GM21529 (cell line): ENCODE measurements at regions not wholly inside any gene's neighbourhood (a gene's known extent, or its start where the extent isn't known, plus 50 kb on each side); places are given as distances from the start of the nearest gene placed in this dataset.
A peak's percentile ranks its signal among the peaks of the same experiment; 100 is the strongest.
"Not testable (repeated sequence)": the region's sequence is repeated elsewhere in the genome, so short reads cannot be mapped to it uniquely, and the experiment has no call there.

Experiments
- ATAC-seq: cut with Tn5 transposase; IDR thresholded peaks from one replicate; pipeline ENCODE4 v1.9.1; 2021; ENCODE audit not compliant: unreplicated experiment

DNA sequence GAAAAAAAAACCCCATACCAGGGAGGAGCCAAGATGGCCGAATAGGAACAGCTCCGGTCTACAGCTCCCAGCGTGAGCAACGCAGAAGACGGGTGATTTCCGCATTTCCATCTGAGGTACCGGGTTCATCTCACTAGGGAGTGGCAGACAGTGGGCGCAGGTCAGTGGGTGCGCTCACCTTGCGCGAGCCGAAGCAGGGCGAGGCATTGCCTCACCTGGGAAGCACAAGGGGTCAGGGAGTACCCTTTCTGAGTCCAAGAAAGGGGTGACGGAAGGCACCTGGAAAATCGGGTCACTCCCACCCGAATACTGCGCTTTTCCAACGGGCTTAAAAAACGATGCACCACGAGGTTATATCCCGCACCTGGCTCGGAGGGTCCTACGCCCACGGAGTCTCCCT, 1328.6 kb downstream of the GRIK2 start:
- not testable (repeated sequence) for ATAC-seq

DNA sequence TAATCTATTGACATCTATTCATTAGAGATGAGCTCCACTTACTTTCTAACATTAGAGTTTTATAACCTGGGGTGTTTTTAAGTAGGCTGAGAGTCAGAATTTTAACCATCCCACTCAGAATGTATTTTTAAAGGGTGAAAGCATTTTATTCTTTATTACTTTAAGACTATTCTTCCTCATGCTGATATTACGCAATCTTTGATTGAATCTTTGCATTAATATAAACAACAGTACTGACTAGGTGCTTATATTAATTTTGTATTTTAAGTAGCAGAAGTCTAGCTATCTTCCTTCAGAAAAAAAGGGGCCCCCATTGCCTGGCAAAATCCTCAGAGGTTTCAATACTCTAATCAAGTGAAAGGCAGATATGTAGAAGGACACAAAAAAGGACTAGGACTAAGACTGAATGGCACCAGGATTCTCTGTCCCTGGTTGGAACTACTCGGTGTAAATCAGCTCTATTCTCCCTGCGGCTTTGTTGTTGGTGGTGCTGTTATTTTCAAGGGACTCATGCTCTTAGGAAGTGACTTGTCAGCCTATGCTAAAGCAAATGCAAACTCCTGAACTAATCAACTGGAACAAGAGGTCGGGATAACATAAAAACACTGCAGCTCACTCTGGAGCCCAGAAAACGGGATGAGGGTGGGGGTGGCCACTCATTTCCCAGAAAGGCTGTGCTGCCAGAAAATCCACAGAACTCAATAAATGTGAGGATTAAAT, 1324.4 kb downstream of the GRIK2 start:
- ATAC-seq: no peak

DNA sequence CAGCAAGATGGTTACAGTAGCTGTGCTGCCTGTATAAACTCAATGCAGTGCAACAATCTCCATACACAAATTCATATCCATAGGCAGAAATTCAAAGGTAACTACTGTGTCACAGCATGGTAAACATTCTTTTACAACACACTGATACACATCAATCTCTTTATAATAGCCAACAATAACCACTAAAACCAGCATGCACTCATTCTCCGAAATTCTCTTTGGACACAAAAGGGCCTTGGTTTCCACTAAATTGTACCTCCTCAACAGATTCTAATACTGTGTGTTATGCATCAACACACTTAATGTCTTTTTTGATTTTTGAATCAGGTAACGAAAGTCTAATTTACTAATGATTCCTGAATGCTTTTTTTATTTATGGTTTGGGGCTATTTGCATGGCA, 1323.7 kb downstream of the GRIK2 start:
- no peak for ATAC-seq

DNA sequence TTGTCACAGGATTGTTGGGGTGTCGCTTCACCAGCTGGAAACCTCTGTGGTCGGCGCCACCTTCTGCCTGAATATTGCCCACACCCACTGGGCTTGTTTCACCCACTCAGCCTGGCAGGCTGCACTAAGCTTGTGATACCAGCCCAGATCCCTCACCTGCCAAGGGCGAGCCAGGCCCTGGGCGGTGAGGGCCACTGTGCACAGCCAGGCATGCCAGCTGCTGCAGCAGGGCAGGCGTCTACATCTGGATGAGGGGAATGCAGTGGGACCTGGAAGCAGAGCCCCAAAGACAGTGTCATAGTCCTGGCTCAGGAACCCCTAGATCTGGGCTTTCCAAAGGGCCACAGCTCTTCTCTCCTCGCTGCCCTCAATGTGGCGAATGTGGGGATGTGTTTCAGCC, 1307.5 kb downstream of the GRIK2 start:
- no peak for ATAC-seq

DNA sequence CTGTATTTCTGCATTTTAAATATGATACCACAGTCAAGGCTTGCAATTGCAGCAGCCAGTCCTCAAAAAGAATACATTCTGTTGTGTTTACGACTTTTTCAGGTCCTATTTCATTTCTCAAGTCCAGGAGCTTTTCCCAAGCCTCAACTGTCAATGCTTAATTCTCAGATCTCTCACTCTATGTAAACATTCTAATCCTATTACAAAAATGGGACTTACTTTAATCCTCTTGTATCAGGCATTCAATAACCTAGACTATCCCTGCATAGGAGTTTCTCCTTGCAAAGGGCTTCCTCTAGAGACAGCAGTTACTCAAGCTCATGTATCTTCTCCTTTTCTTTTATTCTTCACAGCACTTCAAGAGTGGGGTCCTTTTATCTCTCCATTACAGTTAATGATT, 1293.0 kb downstream of the GRIK2 start:
- ATAC-seq: no peak

DNA sequence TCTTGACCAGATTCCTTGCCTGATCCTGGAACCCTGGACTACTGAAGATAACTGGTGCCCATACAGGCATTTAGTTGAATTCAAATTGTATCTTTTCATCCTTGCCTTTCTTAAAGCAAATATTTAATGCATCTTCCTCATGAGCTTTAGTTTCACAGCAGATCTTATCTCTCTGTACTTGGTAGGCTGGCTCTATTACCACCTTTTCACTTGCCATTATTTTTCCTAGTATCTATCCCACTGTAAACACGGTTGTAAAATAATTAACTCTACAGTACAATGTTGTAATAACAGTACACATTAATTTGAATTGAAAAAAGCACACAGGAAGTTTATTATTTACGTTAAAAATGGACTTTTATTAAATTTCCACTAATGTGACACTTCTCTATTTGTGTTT, 1286.9 kb downstream of the GRIK2 start:
- ATAC-seq: no peak

DNA sequence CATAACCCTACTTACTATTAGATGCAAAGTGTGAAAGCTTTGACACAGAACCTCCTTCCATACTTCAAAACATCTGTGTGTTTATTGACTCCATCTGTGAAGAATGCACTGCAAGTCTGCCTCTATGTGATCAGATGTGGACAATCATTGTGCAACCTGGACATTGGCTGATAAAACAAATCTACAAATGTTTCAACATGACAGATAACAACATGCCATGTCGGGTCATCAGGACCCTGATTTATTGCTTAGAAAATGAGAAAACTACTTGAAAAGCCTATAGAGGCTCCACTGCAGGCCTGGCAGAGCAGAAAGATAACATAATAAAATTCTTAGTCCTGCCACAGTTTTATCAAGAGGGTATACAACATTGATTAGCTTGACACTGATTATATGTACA, 1286.4 kb downstream of the GRIK2 start:
- no peak for ATAC-seq

DNA sequence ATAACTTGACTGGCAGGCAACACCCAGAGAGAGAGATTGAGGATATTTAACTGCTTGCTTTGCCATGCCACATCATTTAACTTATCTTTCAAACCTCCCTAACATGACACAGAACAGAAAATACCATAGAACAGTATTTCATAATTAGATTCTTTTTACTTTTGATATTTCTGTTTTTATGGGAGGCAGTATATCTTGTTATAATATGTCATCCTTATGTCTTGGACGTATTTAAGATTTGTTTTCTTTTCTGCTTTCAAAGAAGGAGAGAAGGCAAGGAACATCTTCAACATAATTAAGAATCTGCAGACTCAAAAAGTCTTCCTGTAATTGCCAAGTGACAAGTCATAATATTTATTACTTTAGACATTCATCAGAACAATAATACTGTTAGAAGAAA, 1283.7 kb downstream of the GRIK2 start:
- ATAC-seq: no peak

DNA sequence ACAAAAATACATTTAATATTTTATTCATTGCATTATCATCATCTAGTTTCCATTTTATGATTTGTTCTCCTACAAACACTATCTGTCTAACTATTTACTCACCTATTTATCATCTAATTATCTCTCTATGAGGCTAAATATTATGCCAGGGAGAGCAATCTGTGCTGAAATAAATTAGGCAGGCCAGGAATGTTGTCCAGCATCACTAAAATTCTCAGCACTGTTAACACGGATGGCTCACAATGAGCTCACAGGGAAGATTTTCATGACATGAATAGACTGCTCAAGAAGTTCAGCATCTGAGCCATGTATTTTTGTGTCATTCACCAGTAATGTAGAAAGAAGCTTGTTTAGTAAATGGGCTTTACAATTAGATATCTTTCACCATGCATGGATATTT, 1277.2 kb downstream of the GRIK2 start:
- no peak for ATAC-seq

DNA sequence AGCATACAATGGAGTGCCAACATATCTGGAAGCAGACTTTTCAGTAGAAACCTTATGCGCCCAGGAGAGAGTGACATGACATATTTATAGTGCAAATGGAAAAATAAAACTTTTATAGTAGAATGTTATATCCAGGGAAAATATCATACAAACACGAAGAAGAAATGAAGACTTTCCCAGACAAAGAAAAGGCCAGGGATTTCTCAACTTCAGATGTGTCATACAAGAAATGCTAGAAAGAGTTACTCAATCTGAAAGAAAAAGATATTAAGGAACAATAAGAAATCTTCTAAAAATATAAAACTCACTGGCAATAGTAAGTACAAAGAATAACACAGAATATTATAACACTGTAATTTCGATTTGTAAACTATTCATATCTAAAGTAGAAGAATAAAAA, 1269.3 kb downstream of the GRIK2 start:
- no peak for ATAC-seq

DNA sequence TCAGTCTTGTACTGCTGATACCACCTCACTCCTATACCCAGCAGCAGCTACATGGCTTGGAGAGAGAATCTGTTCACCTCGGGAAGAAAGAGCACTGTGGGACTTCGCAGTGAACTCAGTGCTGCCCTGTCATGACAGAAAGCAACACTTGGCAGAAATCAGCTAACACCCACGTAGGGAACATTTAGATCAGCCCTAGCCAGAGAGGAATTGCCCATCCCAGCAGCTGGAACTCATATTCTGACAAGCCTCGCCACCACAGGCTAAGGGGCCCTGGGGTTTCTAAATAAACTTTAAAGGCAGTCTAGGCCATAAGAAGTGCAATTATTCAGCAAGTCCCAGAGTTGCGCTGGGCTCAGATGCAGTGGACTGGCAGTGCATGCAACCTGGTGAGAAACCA, 1266.8 kb downstream of the GRIK2 start:
- no peak for ATAC-seq

DNA sequence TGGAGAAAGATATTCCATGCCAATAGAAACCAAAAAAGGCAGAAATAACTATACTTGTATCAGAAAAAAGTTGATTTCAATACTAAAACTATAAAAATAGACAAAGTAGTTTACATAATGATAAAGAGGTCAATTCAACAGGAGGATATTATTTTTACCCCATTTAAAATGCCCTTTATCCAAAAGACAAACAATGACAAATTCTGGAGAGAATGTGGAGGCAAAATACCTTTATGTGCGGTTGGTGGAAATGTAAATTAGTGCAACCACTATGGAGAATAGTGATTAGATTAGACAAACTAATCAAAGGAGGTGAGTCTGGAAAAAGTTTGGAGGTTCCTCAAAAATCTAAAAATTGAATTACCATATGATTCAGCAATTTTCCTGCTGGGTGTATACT, 1262.3 kb downstream of the GRIK2 start:
- no peak for ATAC-seq

DNA sequence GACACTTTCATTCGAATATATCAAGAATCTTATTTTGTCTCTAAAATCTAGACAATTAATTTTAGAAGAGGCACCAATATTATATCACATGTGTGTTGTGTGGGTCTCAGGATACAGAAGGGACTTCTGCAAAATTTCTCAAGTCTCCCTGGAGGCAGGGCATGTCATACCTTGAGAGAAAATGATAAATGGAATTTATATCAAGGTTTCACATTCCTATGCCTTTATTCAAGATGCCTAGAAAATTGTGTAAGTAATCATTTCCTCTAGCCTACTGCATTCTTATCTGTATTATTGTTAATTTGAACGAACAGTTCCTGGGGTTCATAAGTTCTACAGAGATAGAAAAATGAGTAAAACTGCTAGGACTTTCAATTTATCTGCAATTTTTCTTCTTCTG, 1247.9 kb downstream of the GRIK2 start:
- no peak for ATAC-seq

DNA sequence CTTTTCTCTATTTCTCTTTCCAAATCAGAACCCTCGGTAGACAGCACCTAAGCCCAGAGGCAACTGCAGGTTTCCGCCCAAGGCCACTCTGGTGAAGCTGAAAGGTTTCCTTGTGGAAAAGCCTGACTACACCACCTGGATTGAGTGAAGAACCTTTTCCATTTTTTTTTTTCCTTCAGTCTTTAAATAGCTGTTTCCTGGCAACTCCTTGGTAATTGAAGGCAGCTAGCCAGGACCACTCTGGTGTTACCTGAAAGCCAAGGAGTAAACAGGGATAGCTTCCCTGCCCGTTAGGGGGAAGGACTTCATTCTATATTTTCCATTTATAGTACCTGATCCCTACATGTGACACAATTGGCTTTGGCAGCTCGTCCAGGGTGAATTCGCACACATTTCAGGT, 1238.4 kb downstream of the GRIK2 start:
- no peak for ATAC-seq

DNA sequence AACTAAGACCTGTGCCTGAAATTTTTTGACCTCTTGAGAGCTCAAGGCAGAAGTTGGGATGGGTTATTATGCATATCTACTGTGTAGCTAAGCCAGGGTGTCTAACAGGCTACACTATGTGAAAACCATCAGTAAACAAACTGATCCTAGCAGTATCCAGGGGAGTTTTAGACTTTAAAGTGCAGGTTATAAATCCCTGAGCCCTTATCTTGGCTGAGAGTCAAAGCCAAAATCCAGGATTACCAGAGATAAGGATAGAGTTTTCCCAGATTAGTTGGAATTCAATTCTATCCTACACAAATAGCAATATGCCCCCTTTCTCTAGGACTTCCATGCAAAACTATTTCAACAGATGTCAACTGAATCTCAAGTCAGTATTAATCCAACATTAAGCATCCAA, 1229.7 kb downstream of the GRIK2 start:
- no peak for ATAC-seq

DNA sequence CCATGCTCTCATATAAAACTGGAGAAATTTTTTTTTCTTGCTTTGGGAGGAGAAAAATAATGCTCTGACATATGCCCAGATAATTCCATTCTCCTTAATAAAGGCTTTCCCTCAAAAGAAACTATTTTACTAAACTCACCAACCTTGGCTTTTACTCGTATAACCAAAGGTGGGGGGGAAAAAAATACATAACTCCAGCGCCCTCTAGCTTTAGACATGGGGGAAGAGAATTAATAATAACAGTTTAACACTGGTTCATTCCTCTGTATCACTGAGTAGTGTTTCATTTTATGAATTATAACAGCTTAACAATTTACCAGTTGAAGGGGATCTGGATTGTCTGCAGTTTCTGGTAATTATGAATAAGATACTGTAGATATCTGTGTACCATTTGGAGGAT, 1226.1 kb downstream of the GRIK2 start:
- ATAC-seq: peak; percentile 49

DNA sequence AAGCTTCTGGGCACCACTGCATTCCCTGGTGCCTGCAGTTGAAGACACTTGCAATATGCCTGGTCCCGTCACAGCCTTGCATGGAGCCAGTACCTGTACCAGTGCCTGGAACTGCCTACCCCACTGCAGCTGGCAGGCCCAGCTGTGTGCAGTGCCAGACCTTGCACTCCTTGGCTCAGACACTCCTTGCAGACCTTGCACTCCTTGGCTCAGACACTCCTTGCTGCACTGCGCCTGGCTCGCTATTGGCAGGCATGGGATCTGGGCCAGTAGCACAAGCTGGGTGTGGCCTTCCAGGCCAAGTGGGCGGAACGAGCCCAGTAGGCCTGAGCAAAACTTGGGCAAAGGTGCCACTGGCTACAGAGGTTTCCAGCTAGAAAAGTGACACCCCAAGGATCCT, 1189.1 kb downstream of the GRIK2 start:
- ATAC-seq: no peak

DNA sequence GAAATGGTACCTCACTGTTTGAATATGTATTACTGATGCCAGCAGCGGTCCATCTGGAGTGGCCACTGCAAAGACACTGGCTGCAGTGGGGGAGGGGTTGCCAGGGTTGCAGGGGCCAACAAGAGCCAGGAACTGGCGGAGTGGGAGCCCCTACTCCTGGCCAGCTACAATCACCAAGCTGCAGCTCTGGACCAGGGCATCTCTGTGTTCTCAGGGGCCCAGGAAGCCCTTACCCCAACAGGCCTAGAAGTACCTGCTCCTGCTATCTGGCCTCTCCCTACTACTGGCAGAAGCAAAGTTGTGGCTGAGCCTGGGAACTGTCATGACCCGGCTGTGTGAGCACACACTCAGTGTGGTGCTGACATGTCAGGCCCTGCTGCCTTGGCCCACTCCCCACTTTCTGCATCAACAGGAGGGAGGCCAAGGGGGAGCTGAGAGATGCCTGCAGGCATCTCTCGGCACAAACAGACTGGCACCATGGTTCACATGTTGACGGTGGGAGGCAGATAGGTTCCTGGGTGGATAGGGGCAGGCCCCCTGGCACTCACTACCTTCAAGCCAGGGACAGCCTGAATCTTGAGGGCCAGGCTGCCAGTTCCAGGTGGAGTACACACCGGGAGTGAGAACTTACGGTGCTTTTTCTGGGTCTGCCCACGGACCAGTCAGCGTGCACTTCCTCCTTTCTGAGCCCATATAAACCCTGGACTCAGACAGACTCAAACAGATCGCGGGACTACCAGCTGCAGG, 1188.0 kb downstream of the GRIK2 start:
- no peak for ATAC-seq

DNA sequence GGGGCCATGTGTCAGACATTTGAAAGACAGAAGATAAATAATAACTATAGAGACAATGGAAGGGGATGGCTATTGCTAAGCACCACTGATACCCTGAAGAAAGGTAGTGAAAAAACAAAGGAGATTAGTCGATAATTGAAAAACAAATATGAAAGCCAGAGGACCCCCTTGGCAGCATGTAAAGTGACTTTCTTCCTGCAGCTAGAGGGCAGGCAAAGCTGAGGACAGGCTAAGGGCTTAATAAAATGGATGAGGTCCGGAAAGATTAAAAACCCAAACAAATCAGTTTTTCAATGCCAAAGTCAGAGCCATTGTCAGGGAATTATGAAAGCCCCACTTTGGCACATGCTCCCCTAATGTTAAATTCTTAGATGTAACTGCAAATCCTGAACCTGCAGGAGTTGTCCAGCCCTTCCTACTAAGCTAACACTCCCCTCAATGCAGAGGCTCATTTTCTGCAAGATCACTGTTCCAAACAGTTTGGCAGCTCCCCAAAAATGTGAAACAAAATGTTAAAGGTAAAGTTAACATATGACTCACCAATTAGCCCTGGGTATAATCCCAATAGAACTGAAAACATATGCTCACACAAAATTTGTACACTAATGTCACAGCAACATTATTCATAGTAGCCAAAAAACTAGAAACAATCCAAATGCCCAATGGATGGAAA, 1177.9 kb downstream of the GRIK2 start:
- ATAC-seq: no peak

DNA sequence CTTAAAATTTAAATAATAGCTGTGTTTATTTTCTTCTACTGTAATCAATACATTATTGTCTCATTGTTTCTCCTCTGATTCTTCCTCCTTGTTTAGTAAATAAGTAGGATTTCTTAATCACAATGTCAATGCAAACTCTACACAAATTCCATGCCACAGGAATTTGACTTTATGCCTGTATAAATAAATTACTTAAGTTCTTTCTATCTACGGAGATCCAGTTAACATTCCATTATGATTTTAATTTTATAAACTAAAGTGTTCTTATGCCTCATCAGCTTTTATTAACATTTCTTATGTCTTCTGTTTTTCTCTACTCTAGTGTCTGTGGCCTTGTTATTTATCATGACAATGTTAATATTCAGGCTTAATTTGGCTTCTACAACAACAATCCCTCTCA, 1169.2 kb downstream of the GRIK2 start:
- no peak for ATAC-seq

DNA sequence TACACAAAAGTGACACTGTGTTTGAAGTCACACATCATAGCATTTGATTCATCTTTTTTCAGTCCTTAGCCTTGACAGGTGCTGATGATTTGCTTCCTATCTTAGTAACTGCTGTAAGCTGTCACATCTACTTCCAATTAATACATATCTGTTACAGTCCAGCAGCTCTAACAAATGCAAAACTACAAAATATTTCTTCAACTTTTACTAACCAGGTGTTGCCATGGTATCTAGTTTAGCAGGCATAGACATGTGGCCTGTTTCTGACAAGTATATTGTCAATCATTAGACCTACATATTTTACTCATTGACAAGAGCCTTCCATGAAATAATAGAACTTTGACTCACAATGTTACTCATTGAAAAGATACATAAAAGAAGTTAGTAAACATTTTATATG, 1159.7 kb downstream of the GRIK2 start:
- no peak for ATAC-seq

DNA sequence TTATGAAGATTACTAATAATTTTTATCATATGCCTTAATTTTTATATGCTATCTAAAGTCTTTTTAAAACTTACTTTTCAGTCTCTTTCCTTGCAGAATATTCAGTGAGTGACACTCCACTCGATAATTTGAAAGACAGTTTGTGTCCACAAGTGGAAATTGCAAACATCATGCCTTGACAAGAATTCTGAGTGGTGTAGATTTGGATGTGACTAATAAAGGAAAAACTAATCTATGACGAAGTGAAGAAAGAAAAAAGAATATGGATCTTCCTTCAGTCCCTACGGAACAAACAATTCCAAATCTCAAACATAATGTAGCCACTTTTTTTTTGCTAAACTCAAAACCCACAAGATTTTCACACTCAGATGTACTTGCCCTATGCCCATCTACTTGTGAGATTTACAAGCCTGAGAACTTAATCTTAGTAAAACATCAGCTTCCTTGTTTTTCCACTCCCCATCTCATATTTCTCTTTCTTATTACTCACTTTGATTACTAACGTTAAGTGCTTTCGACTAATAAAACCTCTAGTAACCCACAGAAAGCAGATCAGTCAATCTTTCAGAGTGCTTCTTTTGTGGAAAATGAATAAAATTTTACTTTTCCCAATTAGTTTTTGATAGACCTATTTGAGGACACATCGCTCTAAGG, 1155.8 kb downstream of the GRIK2 start:
- ATAC-seq: no peak
